Activated effector memory CD4-positive, alpha-beta T cell treated with anti-CD3 and anti-CD28 coated beads, Interleukin-2, amount 50 U/mL, for 16 hours (primary cell): ENCODE measurements at regions not wholly inside any gene's neighbourhood (a gene's known extent, or its start where the extent isn't known, plus 50 kb on each side); places are given as distances from the start of the nearest gene placed in this dataset.
A peak's percentile ranks its signal among the peaks of the same experiment; 100 is the strongest.

Source experiments
- DNase-seq: peaks from one replicate; pipeline ENCODE4 v3.0.0-alpha.2; 2020

DNA sequence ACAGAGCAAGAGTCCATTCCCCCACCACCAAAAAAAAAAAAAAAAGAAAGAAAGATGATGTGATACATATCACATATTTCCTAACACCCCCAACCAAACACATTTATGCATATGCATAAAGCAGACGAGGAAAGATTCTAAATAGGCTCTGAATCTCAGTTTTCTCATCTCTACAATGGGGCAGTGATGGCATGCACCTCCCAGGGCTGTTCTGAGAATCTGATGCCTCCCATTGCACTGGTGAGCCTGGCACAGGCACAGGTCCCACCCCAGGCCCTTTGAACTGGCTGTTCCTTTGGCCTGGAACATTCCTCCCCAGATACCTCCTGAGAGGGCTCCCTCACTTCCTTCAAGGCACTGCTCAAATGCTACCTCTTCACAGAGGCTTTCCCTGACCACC is 116.5 kb downstream of the C9orf50 start:
- DNase-seq = no peak

DNA sequence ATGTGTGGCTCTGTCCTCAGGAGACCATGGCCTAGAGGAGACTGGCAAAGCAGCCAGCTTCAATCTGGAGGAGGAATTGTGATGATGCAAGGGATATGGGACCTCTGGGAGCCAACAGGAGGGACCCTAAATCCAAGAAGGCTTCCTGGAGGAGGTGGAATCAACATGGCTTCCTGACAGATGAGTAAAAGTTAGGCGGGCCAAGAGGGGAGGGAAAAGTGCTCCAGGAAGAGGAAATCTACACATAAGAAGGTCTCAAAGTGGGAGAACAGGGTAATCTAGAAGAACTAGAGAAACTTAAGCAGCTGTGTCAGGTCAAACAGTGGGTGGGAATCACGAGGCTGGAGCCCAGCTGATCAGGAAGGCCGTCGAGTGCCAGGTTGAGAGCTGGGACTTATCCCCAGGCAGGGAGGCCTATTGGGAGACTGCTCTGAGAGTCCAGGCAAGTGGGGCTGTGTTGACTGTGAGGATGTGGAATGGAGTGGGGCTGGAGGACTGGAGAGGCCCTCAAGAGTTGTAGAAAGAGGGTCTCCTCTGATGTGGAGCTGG is 119.1 kb downstream of the C9orf50 start:
- DNase-seq = no peak

DNA sequence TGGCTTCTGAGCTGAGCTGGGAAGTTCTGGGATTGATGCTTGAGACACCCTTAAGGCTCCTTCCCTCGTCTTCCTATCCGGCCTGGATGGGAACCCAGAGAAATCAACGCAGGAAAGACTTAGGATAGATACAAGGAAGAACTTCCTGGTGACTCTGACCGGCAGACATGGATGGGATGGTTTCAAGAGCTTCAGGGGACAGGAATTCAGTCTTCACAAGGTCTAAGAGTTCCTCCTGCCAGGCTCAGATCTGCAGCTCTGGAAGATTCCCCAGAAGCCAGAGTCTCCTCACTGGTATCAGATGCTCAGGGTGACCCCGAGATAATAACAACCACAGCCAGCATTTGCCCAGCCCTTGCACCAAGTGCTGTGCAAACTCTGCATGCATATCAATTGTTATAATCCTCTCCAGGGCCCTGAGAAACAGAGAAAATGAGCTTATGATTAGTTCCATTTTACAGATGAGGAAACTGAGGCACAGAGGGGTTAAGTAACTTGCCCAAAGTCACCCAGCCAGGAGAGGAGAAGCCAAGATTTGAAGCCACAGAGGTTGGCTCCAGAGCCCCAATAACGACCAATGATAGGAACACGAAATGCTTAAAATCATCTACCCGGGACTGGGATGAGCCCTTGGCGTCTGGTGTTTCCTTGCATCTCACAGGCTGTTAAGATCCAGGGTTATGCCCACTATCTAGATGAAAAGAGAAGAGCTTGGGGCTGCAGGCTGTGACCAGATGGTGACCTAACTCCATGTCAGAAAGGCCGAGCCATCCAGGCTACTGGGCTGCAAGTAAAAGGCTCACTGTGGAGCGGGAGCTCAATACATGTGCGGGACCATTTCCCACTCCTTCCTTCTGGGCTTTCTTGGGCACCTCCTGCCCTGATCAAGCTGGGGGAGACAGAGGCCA is 119.8 kb downstream of the C9orf50 start:
- DNase-seq = no peak

DNA sequence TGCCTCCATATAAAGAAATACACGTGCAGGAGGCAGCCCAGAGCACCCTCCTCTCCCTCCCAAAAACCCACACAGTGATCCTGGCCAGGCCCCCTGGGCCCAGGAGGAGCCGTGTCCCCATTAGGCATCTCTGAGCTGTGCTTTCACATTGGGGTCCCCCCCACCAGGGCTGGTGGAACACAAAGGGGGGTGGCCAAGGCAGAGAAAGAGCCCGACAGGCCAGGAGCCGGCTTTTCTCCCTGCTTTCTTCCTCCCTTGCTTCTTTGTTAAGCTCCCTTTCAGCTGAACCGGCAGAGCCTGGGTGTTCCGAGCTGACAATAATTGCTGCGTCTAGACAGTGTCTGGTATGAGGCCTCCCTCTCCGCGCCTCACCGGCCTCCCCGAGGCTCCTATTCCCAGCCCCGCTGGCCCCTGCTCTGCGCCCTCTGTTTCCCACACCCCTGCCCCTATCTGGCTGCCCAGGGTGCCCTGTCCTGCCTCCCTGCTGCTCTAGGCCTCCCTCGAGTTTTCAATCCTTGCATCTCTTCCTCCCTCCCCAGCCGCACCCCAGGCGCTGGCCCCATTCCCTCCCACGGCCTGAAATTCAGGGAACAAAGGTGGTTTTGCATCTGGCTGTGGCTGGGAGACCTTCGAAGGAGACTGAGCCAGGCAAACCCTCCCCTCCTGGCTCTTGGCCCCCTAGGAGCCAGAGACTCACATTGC is 120.6 kb downstream of the C9orf50 start:
- DNase-seq = no peak

DNA sequence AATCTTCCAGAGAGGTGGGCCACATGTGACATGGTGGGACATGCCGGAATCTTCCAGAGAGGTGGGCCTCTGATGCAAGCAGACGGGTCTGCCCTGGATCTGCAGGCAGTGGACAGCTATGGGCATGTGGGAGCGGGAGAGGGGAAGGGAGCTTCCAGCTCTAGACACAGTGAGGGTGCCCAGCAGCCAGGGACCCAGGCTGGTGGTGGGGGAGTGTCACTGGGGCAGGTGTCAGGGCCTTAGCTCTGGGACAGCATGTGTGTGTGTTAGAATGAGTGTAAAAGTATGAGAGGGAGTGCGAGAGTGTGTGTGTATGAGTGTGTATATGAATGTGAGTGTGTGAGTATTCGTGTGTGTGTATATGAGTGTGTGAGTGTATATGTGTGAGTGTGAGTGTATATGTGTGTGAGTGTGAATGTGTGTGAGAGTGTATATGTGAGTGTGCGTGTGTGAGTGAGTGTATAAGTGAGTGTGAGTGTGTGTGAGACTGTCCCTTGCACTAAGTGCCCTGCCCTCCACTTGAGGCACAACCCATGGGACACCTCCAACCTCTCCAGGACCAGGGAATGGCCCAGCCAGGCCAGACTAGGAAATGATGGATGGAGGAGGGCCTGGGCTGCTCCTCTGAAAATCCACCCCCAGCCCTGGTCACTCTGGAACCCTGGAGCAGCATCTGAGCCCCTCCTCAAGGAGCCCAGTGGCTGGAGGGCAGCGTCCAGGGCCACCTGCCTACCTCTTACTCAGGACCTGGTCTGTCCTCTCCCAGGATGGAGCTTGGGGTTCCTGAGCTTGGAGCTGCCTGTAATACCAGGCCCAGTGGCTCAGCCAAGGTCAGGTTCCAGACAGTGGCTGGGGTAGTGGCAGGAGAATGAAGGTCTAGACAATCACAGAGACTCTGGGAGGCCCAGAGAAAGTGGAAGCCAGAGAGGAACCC is 122.2 kb downstream of the C9orf50 start:
- no peak for DNase-seq

DNA sequence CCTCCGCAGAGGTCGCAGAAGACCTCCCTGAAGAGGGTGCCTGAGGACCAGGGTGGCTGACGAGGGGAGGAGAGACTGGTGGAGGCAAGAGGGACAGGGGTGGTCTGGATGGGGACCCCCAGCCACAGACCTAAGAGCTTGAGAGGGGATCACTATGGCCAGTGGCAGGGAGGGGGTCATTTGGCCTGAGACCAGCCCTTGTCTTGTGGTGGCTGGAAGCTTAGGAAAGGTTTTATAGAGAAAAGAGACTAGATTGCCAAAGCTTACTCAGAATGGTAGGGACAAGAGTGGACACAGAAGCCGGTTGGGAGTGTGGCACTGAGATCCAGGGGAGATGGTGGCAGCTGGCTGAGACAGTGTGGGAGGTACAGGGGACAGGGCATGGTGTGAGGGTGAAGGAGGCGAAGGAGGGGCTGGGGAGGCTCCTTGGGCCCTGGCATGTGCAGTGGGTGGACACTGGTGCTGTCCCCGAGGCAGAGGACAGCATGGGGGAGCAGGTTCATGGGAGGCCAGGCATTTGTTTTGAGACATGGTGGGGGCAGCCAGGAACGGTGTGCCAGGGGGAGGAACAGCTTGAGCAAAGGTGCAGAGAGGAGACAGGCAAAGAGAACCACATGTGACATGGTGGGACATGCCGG is 123.0 kb downstream of the C9orf50 start:
- DNase-seq = no peak

DNA sequence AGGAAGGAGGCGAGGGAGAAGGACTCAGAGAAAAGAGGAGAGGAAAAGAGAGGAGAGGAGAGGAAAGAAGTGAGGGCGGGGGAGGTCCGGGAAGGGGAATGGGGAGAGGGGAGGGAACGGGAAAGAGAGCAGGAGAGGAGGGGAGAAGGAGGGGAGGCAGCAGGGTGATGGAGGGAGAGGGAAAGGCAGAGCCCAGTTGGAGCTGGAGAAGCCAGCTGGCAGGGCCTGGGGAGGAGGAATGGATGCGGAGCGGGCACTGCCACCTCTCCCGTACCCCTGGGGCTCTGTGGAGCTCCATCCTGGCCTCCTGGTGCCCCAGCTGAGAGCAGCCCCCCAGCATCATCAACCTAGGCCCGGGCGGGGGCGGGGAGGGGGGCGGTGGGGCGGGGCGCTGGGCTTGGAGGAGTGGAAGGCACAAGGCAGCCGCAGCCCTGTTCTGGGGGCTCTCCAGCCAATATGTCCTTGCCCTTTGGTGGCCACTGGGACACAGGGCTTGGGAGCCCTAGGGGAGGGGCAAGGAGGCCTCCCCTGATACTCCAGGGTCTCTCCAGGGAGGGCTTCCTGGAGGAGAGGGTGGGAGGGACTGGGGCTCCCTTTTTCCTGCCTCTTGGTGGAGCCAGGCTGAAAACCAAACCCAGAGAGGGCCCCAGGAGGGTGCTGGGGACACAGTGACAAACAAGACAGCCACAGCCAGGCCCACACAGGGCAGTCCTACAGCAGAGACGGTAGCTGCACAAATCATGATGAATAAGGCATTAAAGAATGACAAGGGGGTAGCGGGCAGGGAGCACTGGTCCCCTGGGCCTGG is 123.7 kb downstream of the C9orf50 start:
- no peak for DNase-seq

DNA sequence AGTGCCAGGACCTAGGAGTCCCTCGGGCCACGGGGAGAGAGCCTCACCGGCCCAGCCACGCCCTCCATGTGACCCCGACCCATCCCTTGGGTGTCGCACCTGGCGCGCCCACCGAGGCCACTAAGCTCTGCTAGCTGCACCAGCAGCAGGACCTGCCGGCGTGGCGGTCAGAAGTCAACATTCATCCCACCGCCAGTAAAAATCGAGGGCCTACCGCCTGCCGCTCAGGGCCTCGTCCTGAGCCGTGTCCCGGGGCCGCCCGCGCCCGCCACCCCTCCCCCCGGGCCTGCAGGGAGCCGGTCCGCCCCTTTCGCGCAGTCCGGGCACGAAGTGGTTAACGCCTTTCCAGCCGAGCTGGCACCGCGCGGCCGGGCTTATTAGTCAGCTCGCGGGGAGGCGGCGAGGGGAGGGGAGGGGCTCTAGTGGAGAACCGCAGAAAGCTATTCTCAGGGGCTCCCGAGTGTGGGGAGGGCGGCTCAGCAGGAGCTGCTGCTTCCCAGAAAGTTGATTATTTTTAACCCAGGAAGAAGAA is 124.4 kb downstream of the C9orf50 start:
- DNase-seq = peak; percentile 93

DNA sequence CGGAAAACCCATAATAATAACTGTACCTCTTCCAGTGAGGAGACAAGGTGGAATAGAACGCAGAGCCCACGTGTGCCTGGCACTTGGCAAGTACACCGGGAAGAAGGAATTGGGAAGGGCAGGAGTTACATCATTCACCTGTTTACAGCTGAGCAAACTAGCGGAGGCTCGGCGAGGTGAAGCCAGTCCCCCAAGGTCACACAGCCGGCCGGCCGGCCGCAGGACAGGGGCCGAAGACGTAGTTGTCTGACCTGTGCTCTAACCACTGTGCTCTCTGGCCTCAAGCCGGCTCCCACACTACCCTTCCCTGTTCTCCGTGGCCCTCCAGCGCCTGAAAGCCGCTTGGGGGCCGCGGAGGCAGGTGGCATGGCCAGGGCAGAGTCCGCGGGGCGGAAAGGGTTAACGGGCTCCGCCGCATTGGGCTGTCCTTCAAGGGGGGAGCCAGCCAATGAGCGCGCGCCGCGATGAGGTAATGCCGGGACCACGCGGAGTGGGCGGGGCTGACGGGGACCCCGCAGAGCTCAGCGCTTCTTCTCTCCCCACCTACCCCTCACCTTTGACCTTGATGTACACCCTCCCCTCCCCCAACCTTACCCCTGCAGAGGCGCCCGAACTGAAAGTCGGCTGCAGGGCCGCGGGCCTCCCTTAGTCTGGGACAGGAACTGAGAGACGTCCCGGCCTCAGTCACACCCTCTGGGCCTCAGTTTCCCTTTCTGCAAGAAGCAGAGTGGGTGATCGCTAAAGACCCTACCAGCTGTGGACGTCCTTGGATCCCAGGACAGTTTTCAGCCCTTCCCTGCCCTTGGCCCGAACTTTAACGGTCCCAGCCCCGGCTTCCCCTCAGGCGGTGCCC is 125.1 kb downstream of the C9orf50 start:
- DNase-seq = peak; percentile 94

DNA sequence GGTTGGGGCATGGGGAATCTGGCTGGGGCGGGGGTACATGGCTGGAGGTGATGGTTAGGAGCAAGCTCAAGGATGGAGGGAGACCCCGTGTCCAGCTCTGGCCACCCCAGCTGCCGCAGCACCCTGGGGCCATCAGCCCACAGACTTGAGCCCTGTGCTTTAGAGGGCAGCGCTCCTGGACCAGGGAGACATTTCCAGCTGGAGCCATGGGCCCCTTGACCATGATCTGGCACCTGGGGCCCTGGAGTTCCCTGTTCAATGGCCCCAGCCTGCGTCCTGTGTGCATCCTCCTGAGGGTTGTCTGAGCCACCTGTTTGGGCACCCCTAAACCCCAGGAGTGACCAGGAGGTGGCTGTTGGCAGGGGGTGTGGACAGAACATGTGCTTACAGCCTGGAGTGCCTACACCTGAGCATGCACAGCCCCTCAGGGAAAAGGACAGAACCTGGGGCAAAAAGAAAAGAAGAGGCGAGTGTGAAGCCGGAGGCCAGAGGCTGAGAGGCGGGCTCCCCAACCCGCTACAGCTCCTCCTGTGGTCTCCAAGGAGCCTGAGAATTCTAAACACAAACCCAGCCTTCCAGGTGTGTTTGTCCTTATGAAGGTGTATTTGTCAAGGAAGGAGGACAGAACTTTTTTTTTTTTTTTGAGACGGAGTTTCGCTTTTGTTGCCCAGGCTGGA is 126.7 kb downstream of the C9orf50 start:
- no peak for DNase-seq

DNA sequence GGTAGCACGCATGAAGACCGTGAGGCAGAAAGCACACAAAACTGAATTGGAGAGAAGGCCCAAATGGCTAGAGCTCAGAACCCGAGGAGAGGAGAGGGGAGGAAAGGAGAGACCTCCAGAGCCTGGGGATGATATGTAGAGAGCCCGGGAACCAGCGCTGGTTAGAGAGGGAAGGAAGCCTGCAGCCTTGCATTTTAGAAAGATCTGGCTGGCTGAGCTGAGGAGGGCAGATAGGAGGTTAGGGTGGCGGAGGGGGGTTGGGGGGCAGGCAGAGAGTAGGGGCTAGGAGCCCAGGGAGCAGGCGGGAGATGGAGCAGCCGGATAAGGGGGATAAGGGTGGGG is 127.2 kb downstream of the C9orf50 start:
- no peak for DNase-seq

DNA sequence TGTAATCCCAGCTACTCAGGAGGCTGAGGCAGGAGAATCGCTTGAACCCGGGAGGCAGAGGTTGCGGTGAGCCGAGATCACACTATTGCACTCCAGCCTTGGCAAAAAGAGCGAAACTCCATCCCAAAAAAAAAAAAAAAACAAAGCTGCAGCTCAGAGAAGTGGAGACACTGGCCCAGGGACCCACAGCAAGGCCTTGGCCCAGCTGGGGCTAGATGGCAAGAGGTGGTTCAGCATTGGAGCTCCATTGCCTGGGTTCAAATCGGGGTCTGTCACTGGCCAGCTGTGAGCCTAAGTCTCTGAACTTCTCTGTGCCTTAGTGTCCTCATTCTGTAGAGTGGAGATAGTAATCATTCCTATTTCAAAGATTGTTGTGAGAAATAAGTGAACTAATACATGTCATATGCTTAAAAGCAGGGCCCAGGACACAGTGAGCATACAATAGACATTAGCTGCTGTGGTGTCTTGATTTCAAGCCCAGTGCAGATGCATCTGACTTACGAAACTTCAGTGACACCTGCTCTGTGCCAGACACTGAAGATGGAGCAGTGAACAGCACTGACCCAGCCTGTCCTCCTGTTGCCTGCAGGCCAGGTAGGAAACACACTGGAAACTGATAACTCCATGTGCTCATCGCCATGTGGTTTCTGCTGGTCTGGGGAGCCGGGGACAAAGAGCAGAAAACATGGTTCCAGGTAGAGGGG is 127.7 kb downstream of the C9orf50 start:
- DNase-seq = no peak

DNA sequence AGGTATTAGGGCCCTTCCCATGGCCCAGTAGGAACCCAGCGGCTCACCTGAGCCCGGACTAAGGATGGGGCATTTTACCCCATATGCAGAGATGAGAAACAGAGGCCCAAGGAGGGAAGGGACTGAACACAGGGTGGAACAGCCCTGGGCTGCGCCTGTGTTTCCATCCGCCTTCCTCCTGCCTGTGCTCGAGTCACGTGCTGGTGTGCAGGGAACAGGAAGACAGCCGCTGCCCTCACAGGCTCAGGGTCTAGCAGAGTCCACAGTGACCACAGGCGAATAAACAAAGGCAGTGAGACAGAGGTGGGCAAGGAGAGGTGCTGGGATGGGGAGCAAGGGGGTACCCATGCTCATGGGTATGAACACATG is 129.4 kb downstream of the C9orf50 start:
- no peak for DNase-seq

DNA sequence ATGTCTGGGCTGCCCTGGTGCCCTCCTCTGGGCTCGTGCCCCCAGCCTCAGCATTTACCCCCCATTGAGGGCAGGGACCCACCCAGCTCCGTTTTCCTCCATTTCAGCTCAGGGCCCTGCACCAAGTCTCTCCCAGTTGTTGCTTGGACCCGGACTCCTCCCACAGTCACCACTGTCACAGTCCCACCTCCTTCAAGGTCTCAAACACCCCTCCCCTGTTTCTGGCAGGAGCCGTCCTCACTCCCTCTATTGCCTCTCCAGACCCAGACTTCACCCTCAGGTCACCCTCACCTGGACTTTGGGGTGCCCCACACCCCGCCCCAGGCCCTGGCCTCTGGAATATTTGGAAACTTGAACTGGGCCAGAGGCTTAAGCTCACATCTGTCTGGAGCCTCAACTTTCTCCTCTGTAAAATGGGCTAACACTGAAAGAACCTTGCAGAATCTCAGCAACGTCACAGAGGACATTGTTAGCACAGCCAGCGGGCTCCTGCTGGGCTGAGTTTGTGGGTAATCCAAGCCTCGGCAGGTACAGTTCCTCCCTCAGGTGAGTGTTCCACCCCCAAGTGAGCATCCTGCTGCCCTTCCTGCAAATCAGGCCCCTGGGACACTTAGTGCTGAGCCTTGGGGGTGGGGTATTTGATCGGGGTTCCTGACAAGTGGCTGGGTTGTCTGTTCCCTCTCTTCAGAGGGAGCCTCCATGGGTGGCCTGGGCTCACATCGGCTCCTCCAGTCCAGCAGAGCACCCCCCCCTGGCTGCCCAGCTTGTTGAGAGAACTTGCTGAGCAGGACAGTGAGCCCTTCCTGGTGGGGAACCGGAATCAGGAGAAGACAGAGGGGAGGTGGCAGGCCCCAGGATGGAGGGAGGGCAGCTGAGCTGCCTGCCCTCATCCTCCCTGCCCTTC is 130.1 kb downstream of the C9orf50 start:
- DNase-seq = no peak

DNA sequence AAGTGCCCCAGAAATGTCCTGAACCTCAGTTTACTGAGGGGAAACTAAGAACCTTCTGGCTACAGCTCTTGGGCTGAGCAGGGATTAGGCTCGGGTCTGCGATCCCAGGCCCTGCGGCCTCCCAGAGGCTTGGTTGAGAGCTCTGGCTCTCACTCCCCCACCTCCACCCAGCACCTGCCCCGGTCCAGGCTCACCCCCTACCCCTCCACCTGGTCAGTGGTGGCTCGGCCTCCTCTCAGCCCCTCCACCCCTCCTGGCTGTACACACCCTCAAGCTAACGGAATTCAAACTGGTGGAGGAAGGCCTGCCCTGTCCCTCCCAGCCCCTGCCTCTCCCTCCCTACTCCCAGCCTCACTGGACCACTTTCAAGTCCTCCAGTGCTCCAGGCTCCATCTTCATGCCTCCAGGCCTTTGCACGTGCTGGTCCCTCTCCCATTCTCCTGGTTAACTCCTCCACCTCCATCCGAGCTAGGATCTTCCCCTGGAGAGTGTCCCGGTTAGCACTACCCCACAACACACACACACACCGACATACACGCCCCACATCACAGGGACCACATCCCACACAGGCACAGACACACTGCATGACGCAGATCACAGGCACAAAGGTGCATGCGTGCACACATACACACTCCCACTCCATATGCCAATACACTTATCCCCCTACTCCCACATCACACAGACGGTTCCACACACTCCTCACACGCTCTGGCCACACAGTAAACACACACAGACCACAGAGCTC is 130.9 kb downstream of the C9orf50 start:
- peak; percentile 84 for DNase-seq

DNA sequence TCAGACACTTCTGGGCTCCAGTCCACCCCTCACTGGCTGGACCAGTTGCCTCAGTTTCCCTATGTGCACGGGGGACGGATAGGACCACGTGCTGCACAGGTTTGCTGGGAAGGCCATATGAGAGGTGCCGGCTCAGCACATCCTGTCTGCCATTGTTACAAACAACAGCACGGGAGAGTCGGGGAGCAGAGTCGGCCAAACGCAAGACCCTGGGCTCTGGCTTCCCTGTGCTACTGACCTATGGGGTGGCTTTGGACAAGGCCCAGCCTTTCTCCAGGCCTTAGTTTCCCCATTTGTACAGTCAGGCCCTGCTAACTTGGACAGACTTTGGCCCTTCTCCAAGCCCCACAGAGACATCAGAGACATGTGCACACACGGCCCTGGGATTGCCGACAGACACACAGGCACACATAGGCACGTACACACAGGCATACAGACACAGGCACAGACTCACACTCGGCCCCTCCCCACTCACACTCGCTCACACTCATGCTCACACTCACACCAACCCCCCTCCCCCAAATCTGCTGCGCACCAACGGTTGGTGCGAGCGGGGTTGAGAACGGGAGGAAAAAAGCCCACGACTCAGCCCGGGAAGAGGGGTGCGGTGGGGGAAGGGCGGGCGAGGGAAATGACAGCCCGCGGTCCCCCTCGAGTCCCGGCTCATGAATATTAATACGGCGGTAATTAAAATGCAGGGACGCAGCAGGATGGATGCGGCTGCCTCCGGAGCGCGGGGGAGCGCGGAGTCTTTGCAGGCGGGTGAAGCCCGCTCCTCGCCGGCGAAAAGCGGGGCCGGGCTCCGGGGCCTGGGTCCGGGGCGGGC is 133.0 kb downstream of the C9orf50 start:
- DNase-seq = no peak
